ENCODE measurements at regions not wholly inside any gene's neighbourhood (a gene's known extent, or its start where the extent isn't known, plus 50 kb on each side); places are given as distances from the start of the nearest gene placed in this dataset.

- Histone ChIP-seq H3K9ac (ENCODE audit: control insufficient read depth, extremely low read depth, insufficient read depth, low read length) (no peak overlapping the region), H3K36me3 (ENCODE audit: control insufficient read depth in 2 of 2, extremely low read depth in 1 of 2, insufficient read depth in 2 of 2, low read length in 2 of 2) (no peaks in the 10 kb centered on the region), H3K27ac (ENCODE audit: control insufficient read depth, insufficient read depth, low read length) (no peak overlapping the region), H3K9me1 (ENCODE audit: control insufficient read depth, extremely low read depth, insufficient read depth, low read length) (no peaks in the 10 kb centered on the region), H3K9me3 (ENCODE audit: control insufficient read depth, low read depth, low read length) (no peaks in the 10 kb centered on the region), H3K27me3 (ENCODE audit: control insufficient read depth, extremely low read depth, insufficient read depth, low read length) (no peaks in the 10 kb centered on the region), H4K20me1 (ENCODE audit: control insufficient read depth, extremely low read depth, insufficient read depth, low read length) (no peaks in the 10 kb centered on the region), H3K4me3 (ENCODE audit: control insufficient read depth in 2 of 3, extremely low read depth in 1 of 3, insufficient read depth in 2 of 3, low read depth in 1 of 3, low read length in 3 of 3) (no peak overlapping the region), H3K79me2 (ENCODE audit: control insufficient read depth, insufficient read depth, low read length) (no peaks in the 10 kb centered on the region), H3K4me2 (ENCODE audit: control insufficient read depth, extremely low read depth, insufficient read depth, low read depth, low read length) (no peak overlapping the region), H2AFZ (ENCODE audit: control insufficient read depth, low read length) (no peak overlapping the region), H3K4me1 (ENCODE audit: control insufficient read depth, extremely low read depth, insufficient read depth, low read length) (peaks cover 5% of the 10 kb centered on the region)
- DNase-seq (ENCODE audit: low read depth, low spot score) (no peak), FAIRE-seq (no peak)
- dilution Hi-C loops (cut with MboI; ENCODE audit: extremely low pct_ligation_motif_present, low sequenced_read_pairs) = no loop called here
- TF ChIP-seq EZH2 (IDR thresholded peaks at IDR 0.05; ENCODE audit: low read length) = no peak
- no peak for TF ChIP-seq CTCF (optimal IDR thresholded peaks at IDR 0.05 in 1 of 3, IDR thresholded peaks at IDR 0.05 in 1 of 3, conservative IDR thresholded peaks at IDR 0.05 in 1 of 3; ENCODE audit: extremely low read depth in 1 of 3, insufficient read depth in 2 of 3, low read length in 3 of 3)
These were observed 108.9 kb upstream of the NAMPT start for GRCh38 chr7:106393564-106394251.

- Histone ChIP-seq H3K4me2 (ENCODE audit: control insufficient read depth, extremely low read depth, insufficient read depth, low read depth, low read length) (no peak overlapping the region), H3K9ac (ENCODE audit: control insufficient read depth, extremely low read depth, insufficient read depth, low read length) (no peak overlapping the region), H4K20me1 (ENCODE audit: control insufficient read depth, extremely low read depth, insufficient read depth, low read length) (no peaks in the 10 kb centered on the region), H3K27ac (ENCODE audit: control insufficient read depth, insufficient read depth, low read length) (no peak overlapping the region), H3K9me1 (ENCODE audit: control insufficient read depth, extremely low read depth, insufficient read depth, low read length) (no peaks in the 10 kb centered on the region), H3K4me3 (ENCODE audit: control insufficient read depth in 2 of 3, extremely low read depth in 1 of 3, insufficient read depth in 2 of 3, low read depth in 1 of 3, low read length in 3 of 3) (no peak overlapping the region), H3K36me3 (ENCODE audit: control insufficient read depth in 2 of 2, extremely low read depth in 1 of 2, insufficient read depth in 2 of 2, low read length in 2 of 2) (no peaks in the 10 kb centered on the region), H3K79me2 (ENCODE audit: control insufficient read depth, insufficient read depth, low read length) (no peaks in the 10 kb centered on the region), H2AFZ (ENCODE audit: control insufficient read depth, low read length) (no peak overlapping the region), H3K27me3 (ENCODE audit: control insufficient read depth, extremely low read depth, insufficient read depth, low read length) (no peaks in the 10 kb centered on the region), H3K9me3 (ENCODE audit: control insufficient read depth, low read depth, low read length) (no peaks in the 10 kb centered on the region), H3K4me1 (ENCODE audit: control insufficient read depth, extremely low read depth, insufficient read depth, low read length) (peaks cover 5% of the 10 kb centered on the region)
- FAIRE-seq (no peak), DNase-seq (ENCODE audit: low read depth, low spot score) (peak; percentile 17)
- TF ChIP-seq CTCF (optimal IDR thresholded peaks at IDR 0.05 in 1 of 3, IDR thresholded peaks at IDR 0.05 in 1 of 3, conservative IDR thresholded peaks at IDR 0.05 in 1 of 3; ENCODE audit: extremely low read depth in 1 of 3, insufficient read depth in 2 of 3, low read length in 3 of 3) = no peak
- TF ChIP-seq EZH2 (IDR thresholded peaks at IDR 0.05; ENCODE audit: low read length) = no peak
- dilution Hi-C loops (cut with MboI; ENCODE audit: extremely low pct_ligation_motif_present, low sequenced_read_pairs) = no loop called here
These were observed 107.8 kb upstream of the NAMPT start for GRCh38 chr7:106392590-106392989.
